NCI-H2196 (cell line): ENCODE measurements at regions not wholly inside any gene's neighbourhood (a gene's known extent, or its start where the extent isn't known, plus 50 kb on each side); places are given as distances from the start of the nearest gene placed in this dataset.

Experiments
- DNase-seq: peaks from one replicate; lab custom pipeline; 2025; ENCODE audit not compliant: unreplicated experiment; lab: John Stamatoyannopoulos, UW

- DNase-seq, result peak; percentile 34
Measured at GRCh38 chr22:46090036-46090591, 60.2 kb upstream of the PPARA start.

- DNase-seq, result no peak
Measured at GRCh38 chr22:46090631-46091201, 59.6 kb upstream of the PPARA start.

- DNase-seq, result no peak
Measured at GRCh38 chr22:46091277-46091977, 58.9 kb upstream of the PPARA start.

GRCh38 chr22:46092011-46092410, 58.3 kb upstream of the PPARA start:
- DNase-seq, result no peak

- no peak for DNase-seq
Measured at GRCh38 chr22:46092670-46093410, 57.5 kb upstream of the PPARA start.

- DNase-seq, result no peak
Measured at GRCh38 chr22:46093796-46094195, 56.5 kb upstream of the PPARA start.

GRCh38 chr22:46094676-46095075, 55.6 kb upstream of the PPARA start:
- no peak for DNase-seq

GRCh38 chr22:46096051-46096450, 54.3 kb upstream of the PPARA start:
- DNase-seq, result no peak

- no peak for DNase-seq
Measured at GRCh38 chr22:46096706-46097230, 53.6 kb upstream of the PPARA start.

- DNase-seq, result no peak
Measured at GRCh38 chr22:46097268-46097900, 52.9 kb upstream of the PPARA start.

- no peak for DNase-seq
Measured at GRCh38 chr22:46098525-46099475, 51.5 kb upstream of the PPARA start.

- no peak for DNase-seq
Measured at GRCh38 chr22:46099740-46100139, 50.6 kb upstream of the PPARA start.

- no peak for DNase-seq
Measured at GRCh38 chr22:46100401-46101105, 49.8 kb upstream of the PPARA start.
